ENCODE measurements at regions not wholly inside any gene's neighbourhood (a gene's known extent, or its start where the extent isn't known, plus 50 kb on each side); places are given as distances from the start of the nearest gene placed in this dataset.

GRCh38 chr2:195501746-195502145 is 155.3 kb upstream of the SLC39A10 start:
- TF ChIP-seq TCF7L2 (IDR thresholded peaks at IDR 0.05; ENCODE audit: borderline replicate concordance, extremely low read depth, insufficient read depth, insufficient read length) (no peak), CTCF (IDR thresholded peaks at IDR 0.05 in 2 of 3, conservative IDR thresholded peaks at IDR 0.05 in 1 of 3; ENCODE audit: borderline replicate concordance in 1 of 3, insufficient read depth in 1 of 3, low read depth in 2 of 3, low read length in 2 of 3) (no peak), POLR2AphosphoS5 (IDR thresholded peaks at IDR 0.05; ENCODE audit: low read depth, low read length) (no peak), EZH2 (IDR thresholded peaks at IDR 0.05) (no peak), EZH2phosphoT487 (IDR thresholded peaks at IDR 0.05; ENCODE audit: borderline replicate concordance) (no peak), POLR2A (IDR thresholded peaks at IDR 0.05; ENCODE audit: borderline replicate concordance, extremely low read depth, insufficient read depth, insufficient read length) (no peak), MAX (IDR thresholded peaks at IDR 0.05) (no peak), SRF (IDR thresholded peaks at IDR 0.05; ENCODE audit: low read depth) (no peak)

Data from HCT116 (cell line).